IPS-20b (cell line): ENCODE measurements at regions not wholly inside any gene's neighbourhood (a gene's known extent, or its start where the extent isn't known, plus 50 kb on each side); places are given as distances from the start of the nearest gene placed in this dataset.

ENCODE experiments used
- H3K27ac ChIP-seq: one replicate; pipeline ENCODE4 v1.5.1; 2013; ENCODE audit warnings: low read length
- H3K27me3 ChIP-seq: 2 replicates; pipeline ENCODE4 v1.6.1; 2013; ENCODE audit warnings: mild to moderate bottlenecking, low read length, inconsistent platforms; ENCODE audit not compliant: insufficient read depth
- H3K36me3 ChIP-seq: 2 replicates; pipeline ENCODE4 v1.6.1; 2013; ENCODE audit warnings: low read depth, mild to moderate bottlenecking, inconsistent platforms, low read length, moderate library complexity; ENCODE audit not compliant: insufficient read depth
- H3K4me1 ChIP-seq: 2 replicates; pipeline ENCODE4 v1.6.1; 2013; ENCODE audit warnings: mild to moderate bottlenecking, control low read depth, inconsistent platforms, low read length, moderate library complexity; ENCODE audit not compliant: insufficient read depth
- H3K4me3 ChIP-seq: 2 replicates; pipeline ENCODE4 v1.5.1; 2013; ENCODE audit warnings: mild to moderate bottlenecking, low read length, inconsistent platforms
- H3K9ac ChIP-seq: 2 replicates; pipeline ENCODE4 v1.6.1; 2013; ENCODE audit warnings: low read depth, mild to moderate bottlenecking, inconsistent platforms, low read length, moderate library complexity
- H3K9me3 ChIP-seq: 2 replicates; pipeline ENCODE4 v1.6.1; 2013; ENCODE audit warnings: mild to moderate bottlenecking, low read depth, low read length, inconsistent platforms; ENCODE audit not compliant: insufficient read depth

GRCh38 chr21:39029900-39030884, 153.1 kb downstream of the PSMG1 start:
- no peak overlapping the region for H3K9ac ChIP-seq
- H3K27me3 ChIP-seq = no peaks in the 10 kb centered on the region
- H3K4me3 ChIP-seq = peak overlapping the region; percentile 36; the same call in 1 of the 2 replicates
- no peaks in the 10 kb centered on the region for H3K36me3 ChIP-seq
- H3K9me3 ChIP-seq = no peaks in the 10 kb centered on the region; the same call in 1 of the 2 replicates
- H3K4me1 ChIP-seq = peaks cover 19% of the 10 kb centered on the region
- H3K27ac ChIP-seq = peak overlapping the region; percentile 7

- Histone ChIP-seq H3K9ac (no peak overlapping the region), H3K36me3 (no peaks in the 10 kb centered on the region), H3K4me3 (no peak overlapping the region), H3K27me3 (no peaks in the 10 kb centered on the region), H3K9me3 (no peaks in the 10 kb centered on the region; the same call in 1 of the 2 replicates), H3K4me1 (peaks cover 19% of the 10 kb centered on the region), H3K27ac (peak overlapping the region; percentile 25)
These were observed 154.0 kb downstream of the PSMG1 start for GRCh38 chr21:39029086-39029755.

GRCh38 chr21:39025198-39025597, 158.1 kb downstream of the PSMG1 start:
- Histone ChIP-seq H3K27ac (no peak overlapping the region), H3K4me1 (peaks cover 17% of the 10 kb centered on the region), H3K4me3 (no peak overlapping the region), H3K27me3 (no peaks in the 10 kb centered on the region), H3K9me3 (no peaks in the 10 kb centered on the region; the same call in 1 of the 2 replicates), H3K9ac (no peak overlapping the region), H3K36me3 (no peaks in the 10 kb centered on the region)

- no peak overlapping the region for H3K9ac ChIP-seq
- H3K27ac ChIP-seq = no peak overlapping the region
- H3K27me3 ChIP-seq = no peaks in the 10 kb centered on the region
- no peaks in the 10 kb centered on the region; the same call in 1 of the 2 replicates for H3K9me3 ChIP-seq
- peaks cover 11% of the 10 kb centered on the region for H3K4me1 ChIP-seq
- H3K36me3 ChIP-seq = no peaks in the 10 kb centered on the region
- H3K4me3 ChIP-seq = no peak overlapping the region
These were observed 158.7 kb downstream of the PSMG1 start for GRCh38 chr21:39024538-39024937.

GRCh38 chr21:39022863-39023693, 160.2 kb downstream of the PSMG1 start:
- Histone ChIP-seq H3K9ac (peak overlapping the region; percentile 36; the same call in 1 of the 2 replicates), H3K9me3 (no peaks in the 10 kb centered on the region; the same call in 1 of the 2 replicates), H3K27ac (no peak overlapping the region), H3K36me3 (no peaks in the 10 kb centered on the region), H3K4me1 (peaks cover 4% of the 10 kb centered on the region; the same call in 1 of the 2 replicates), H3K4me3 (no peak overlapping the region), H3K27me3 (no peaks in the 10 kb centered on the region)

- Histone ChIP-seq H3K36me3 (no peaks in the 10 kb centered on the region), H3K27ac (no peak overlapping the region), H3K9me3 (no peaks in the 10 kb centered on the region; the same call in 1 of the 2 replicates), H3K27me3 (no peaks in the 10 kb centered on the region), H3K4me1 (peaks cover 4% of the 10 kb centered on the region; the same call in 1 of the 2 replicates), H3K9ac (no peak overlapping the region), H3K4me3 (no peak overlapping the region)
These were observed 160.8 kb downstream of the PSMG1 start for GRCh38 chr21:39022466-39022862.

GRCh38 chr21:39022035-39022434, 161.2 kb downstream of the PSMG1 start:
- Histone ChIP-seq H3K9me3 (no peaks in the 10 kb centered on the region; the same call in 1 of the 2 replicates), H3K4me3 (no peak overlapping the region), H3K27me3 (no peaks in the 10 kb centered on the region), H3K36me3 (no peaks in the 10 kb centered on the region), H3K9ac (no peak overlapping the region), H3K4me1 (peaks cover 4% of the 10 kb centered on the region; the same call in 1 of the 2 replicates), H3K27ac (no peak overlapping the region)

- H3K4me3 ChIP-seq = no peak overlapping the region
- no peaks in the 10 kb centered on the region for H3K27me3 ChIP-seq
- H3K27ac ChIP-seq = no peak overlapping the region
- no peaks in the 10 kb centered on the region; the same call in 1 of the 2 replicates for H3K9me3 ChIP-seq
- H3K9ac ChIP-seq = no peak overlapping the region
- peaks cover 4% of the 10 kb centered on the region; the same call in 1 of the 2 replicates for H3K4me1 ChIP-seq
- H3K36me3 ChIP-seq = no peaks in the 10 kb centered on the region
These were observed 161.8 kb downstream of the PSMG1 start for GRCh38 chr21:39021478-39021832.

GRCh38 chr21:39020751-39021477, 162.3 kb downstream of the PSMG1 start:
- Histone ChIP-seq H3K27me3 (no peaks in the 10 kb centered on the region), H3K27ac (no peak overlapping the region), H3K9me3 (no peaks in the 10 kb centered on the region; the same call in 1 of the 2 replicates), H3K9ac (no peak overlapping the region), H3K4me1 (peaks cover 4% of the 10 kb centered on the region; the same call in 1 of the 2 replicates), H3K4me3 (no peak overlapping the region), H3K36me3 (no peaks in the 10 kb centered on the region)

- H3K9me3 ChIP-seq = no peaks in the 10 kb centered on the region
- H3K27ac ChIP-seq = no peak overlapping the region
- H3K9ac ChIP-seq = no peak overlapping the region
- no peaks in the 10 kb centered on the region for H3K36me3 ChIP-seq
- no peak overlapping the region for H3K4me3 ChIP-seq
- no peaks in the 10 kb centered on the region for H3K27me3 ChIP-seq
- peaks cover 4% of the 10 kb centered on the region; the same call in 1 of the 2 replicates for H3K4me1 ChIP-seq
These were observed 164.5 kb downstream of the PSMG1 start for GRCh38 chr21:39018730-39019129.
